ENCODE measurements at regions not wholly inside any gene's neighbourhood (a gene's known extent, or its start where the extent isn't known, plus 50 kb on each side); places are given as distances from the start of the nearest gene placed in this dataset.

DNA sequence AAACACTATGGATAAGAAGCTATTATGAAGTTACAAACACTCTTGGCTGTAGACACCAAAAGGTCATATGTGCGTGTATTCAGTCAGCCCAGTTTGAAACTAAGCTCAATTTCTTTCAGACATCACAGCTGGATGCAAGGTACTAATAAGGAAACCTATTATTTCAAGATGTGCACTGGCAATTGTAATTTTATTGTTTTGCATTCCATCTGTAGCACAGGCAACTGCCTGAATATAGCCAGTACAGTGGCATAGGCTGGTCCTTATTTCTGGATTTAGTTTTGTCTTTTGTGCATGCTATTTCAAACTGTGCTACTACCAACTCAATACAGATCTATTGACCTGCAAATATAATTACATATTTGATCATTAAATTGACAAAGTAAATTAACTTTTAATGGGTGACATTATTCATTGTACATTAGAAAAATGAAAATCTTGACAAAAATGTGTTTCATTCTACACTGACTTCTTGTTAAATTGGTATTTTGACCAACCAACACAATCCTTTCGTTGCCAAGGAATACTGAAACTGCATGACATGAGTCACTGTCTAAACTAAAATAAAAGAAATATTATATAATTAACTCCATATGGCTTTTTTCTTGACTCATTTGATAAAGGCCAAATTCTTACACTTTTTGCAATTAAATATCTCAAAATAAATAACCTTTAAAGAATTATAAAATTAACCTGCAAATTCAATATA lies 594.3 kb upstream of the ADGRL3 start:
- no TSS peak for BruUV-seq (replicated peaks)
- Histone ChIP-seq H4K20me1 (ENCODE audit: insufficient read depth, low read length) (no peaks in the 10 kb centered on the region), H3K4me1 (ENCODE audit: insufficient read depth, low read length) (no peaks in the 10 kb centered on the region), H3K27ac (ENCODE audit: extremely low read length, insufficient read depth, low read length) (no peak overlapping the region), H3K27me3 (ENCODE audit: control insufficient read depth in 1 of 2, insufficient read depth in 2 of 2, low read length in 2 of 2) (no peaks in the 10 kb centered on the region), H3K4me2 (ENCODE audit: low read depth, low read length) (no peak overlapping the region), H3K9ac (ENCODE audit: insufficient read depth, low read depth, low read length) (no peak overlapping the region), H3K9me3 (ENCODE audit: low read length) (peaks cover 22% of the 10 kb centered on the region), H3K79me2 (ENCODE audit: insufficient read depth, low read length) (no peaks in the 10 kb centered on the region), H2AFZ (ENCODE audit: low read length) (no peak overlapping the region), H3K4me3 (replicated peaks in 1 of 3; ENCODE audit: insufficient read depth in 1 of 3, low read depth in 2 of 3, low read length in 3 of 3) (no peak overlapping the region), H3K36me3 (replicated peaks in 1 of 2; ENCODE audit: control insufficient read depth in 1 of 2, insufficient read depth in 2 of 2, low read length in 2 of 2) (no peaks in the 10 kb centered on the region)
- POLR2A ChIA-PET = no interaction called here
- in situ Hi-C loops (cut with HindIII; ENCODE audit: extremely low pct_ligation_motif_present, low pct_unique_long_range_greater_than_20kb) = no loop called here
- TF ChIP-seq ZBTB8A (CRISPR knock-in tag; IDR thresholded peaks at IDR 0.05; ENCODE audit: borderline replicate concordance, low read depth) (no peak), KDM4B (CRISPR knock-in tag; IDR thresholded peaks at IDR 0.05) (no peak), MTF1 (CRISPR knock-in tag; IDR thresholded peaks at IDR 0.05) (no peak), KAT7 (CRISPR knock-in tag; IDR thresholded peaks at IDR 0.05; ENCODE audit: borderline replicate concordance) (no peak), TCF7 (IDR thresholded peaks at IDR 0.05; ENCODE audit: low read depth) (no peak), FIP1L1 (IDR thresholded peaks at IDR 0.05; ENCODE audit: borderline replicate concordance, insufficient read depth, low read depth, low read length) (no peak), ZNF251 (CRISPR knock-in tag; IDR thresholded peaks at IDR 0.05) (no peak), ZNF556 (CRISPR knock-in tag; IDR thresholded peaks at IDR 0.05; ENCODE audit: borderline replicate concordance) (no peak), ZBTB38 (CRISPR knock-in tag; IDR thresholded peaks at IDR 0.05) (no peak), ZNF20 (CRISPR knock-in tag; IDR thresholded peaks at IDR 0.05) (no peak)
- TF ChIP-seq, protein P1, sequence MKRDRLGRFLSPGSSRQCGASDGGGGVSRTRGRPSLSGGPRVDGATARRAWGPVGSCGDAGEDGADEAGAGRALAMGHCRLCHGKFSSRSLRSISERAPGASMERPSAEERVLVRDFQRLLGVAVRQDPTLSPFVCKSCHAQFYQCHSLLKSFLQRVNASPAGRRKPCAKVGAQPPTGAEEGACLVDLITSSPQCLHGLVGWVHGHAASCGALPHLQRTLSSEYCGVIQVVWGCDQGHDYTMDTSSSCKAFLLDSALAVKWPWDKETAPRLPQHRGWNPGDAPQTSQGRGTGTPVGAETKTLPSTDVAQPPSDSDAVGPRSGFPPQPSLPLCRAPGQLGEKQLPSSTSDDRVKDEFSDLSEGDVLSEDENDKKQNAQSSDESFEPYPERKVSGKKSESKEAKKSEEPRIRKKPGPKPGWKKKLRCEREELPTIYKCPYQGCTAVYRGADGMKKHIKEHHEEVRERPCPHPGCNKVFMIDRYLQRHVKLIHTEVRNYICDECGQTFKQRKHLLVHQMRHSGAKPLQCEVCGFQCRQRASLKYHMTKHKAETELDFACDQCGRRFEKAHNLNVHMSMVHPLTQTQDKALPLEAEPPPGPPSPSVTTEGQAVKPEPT (CRISPR knock-in tag; IDR thresholded peaks at IDR 0.05; ENCODE audit: low read depth) = no peak
- TF ChIP-seq, protein P2, sequence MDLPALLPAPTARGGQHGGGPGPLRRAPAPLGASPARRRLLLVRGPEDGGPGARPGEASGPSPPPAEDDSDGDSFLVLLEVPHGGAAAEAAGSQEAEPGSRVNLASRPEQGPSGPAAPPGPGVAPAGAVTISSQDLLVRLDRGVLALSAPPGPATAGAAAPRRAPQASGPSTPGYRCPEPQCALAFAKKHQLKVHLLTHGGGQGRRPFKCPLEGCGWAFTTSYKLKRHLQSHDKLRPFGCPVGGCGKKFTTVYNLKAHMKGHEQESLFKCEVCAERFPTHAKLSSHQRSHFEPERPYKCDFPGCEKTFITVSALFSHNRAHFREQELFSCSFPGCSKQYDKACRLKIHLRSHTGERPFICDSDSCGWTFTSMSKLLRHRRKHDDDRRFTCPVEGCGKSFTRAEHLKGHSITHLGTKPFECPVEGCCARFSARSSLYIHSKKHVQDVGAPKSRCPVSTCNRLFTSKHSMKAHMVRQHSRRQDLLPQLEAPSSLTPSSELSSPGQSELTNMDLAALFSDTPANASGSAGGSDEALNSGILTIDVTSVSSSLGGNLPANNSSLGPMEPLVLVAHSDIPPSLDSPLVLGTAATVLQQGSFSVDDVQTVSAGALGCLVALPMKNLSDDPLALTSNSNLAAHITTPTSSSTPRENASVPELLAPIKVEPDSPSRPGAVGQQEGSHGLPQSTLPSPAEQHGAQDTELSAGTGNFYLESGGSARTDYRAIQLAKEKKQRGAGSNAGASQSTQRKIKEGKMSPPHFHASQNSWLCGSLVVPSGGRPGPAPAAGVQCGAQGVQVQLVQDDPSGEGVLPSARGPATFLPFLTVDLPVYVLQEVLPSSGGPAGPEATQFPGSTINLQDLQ (CRISPR knock-in tag; IDR thresholded peaks at IDR 0.05) = no peak
- intact Hi-C loops (cut with micrococcal nuclease; ENCODE audit: unreplicated experiment) = no loop called here
- FAIRE-seq = no peak
- no peak for DNase-seq (ENCODE audit: low spot score)
- CTCF ChIA-PET (ENCODE audit: low intra/inter-chr PET ratio, low total read pairs) = no interaction called here
- WGBS (ENCODE audit: low lambda C conversion rate) = 1% methylated on average over 2 of the region's 2 CpGs
- no peak for ATAC-seq
